A549 (cell line): ENCODE measurements at regions not wholly inside any gene's neighbourhood (a gene's known extent, or its start where the extent isn't known, plus 50 kb on each side); places are given as distances from the start of the nearest gene placed in this dataset.

ENCODE experiments used
- BHLHE40 ChIP-seq: IDR thresholded peaks from 2 replicates; pipeline ENCODE4 v1.6.1; 2012; ENCODE audit warnings: low read depth, low read length, inconsistent platforms
- CTCF ChIP-seq: fragments of >200 bp; sonication (Bioruptor Twin); formaldehyde crosslinking; IDR thresholded peaks from 3 replicates; pipeline ENCODE4 v1.5.1; 2016
- EP300 ChIP-seq, 2 experiments: fragments of >200 bp; sonication (Bioruptor Twin); formaldehyde crosslinking; IDR thresholded peaks; 2 replicates in 1 of 2; 3 replicates in 1 of 2; pipeline ENCODE4 v1.6.1; 2016 to 2017

- no peak for TF ChIP-seq CTCF
- no peak for TF ChIP-seq BHLHE40
- no peak for TF ChIP-seq EP300 (IDR thresholded peaks at IDR 0.05)
Measured at GRCh38 chr12:38601949-38602348, 285.4 kb downstream of the ALG10B start.
